Endothelial cell of umbilical vein (primary cell): ENCODE measurements at regions not wholly inside any gene's neighbourhood (a gene's known extent, or its start where the extent isn't known, plus 50 kb on each side); places are given as distances from the start of the nearest gene placed in this dataset.

ENCODE experiments used
- EZH2 ChIP-seq: IDR thresholded peaks from 2 replicates; pipeline ENCODE4 v1.6.1; 2012; ENCODE audit warnings: borderline replicate concordance, low read depth, mild to moderate bottlenecking, moderate library complexity, low read length, inconsistent platforms; ENCODE audit not compliant: severe bottlenecking
- POLR2A ChIP-seq: IDR thresholded peaks from 2 replicates; pipeline ENCODE4 v1.6.1; 2012; ENCODE audit warnings: low read depth, mild to moderate bottlenecking, control low read depth, low read length

GRCh38 chr2:65746931-65747675, 314.7 kb upstream of the SPRED2 start:
- TF ChIP-seq POLR2A, result no peak
- TF ChIP-seq EZH2, result no peak
